NCI-H2196 treated with DMSO at 0.1 percent for 48 hours (cell line): ENCODE measurements at regions not wholly inside any gene's neighbourhood (a gene's known extent, or its start where the extent isn't known, plus 50 kb on each side); places are given as distances from the start of the nearest gene placed in this dataset.
"Not testable (repeated sequence)": the region's sequence is repeated elsewhere in the genome, so short reads cannot be mapped to it uniquely, and the experiment has no call there.

ENCODE experiments used
- DNase-seq: peaks from one replicate; lab custom pipeline; 2025; ENCODE audit not compliant: unreplicated experiment; lab: John Stamatoyannopoulos, UW

GRCh38 chr9:135349212-135350002 is 130.2 kb upstream of the PPP1R26 start:
- DNase-seq, result no peak

DNA sequence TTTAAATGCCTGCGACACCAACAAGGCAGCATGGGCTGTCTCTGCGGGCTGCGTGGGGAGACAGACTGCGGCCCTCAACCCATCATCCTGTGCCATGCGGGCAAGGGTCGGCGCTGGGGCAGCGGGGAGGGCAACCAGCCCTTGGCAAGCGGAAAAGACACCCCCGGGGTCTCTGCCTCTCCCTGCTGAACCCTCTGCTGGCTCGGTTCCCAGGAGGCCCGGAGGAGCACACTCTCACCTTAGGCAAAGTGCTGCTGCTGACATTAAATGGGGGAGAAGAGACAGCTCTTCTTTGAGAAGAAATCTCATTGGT is 129.6 kb upstream of the PPP1R26 start:
- no peak for DNase-seq

- no peak for DNase-seq
Observed at GRCh38 chr9:135353935-135354334, 125.6 kb upstream of the PPP1R26 start.

GRCh38 chr9:135355521-135356011 is 124.0 kb upstream of the PPP1R26 start:
- no peak for DNase-seq

GRCh38 chr9:135356021-135356420 is 123.6 kb upstream of the PPP1R26 start:
- no peak for DNase-seq

- no peak for DNase-seq
Observed at GRCh38 chr9:135356796-135357195, 122.8 kb upstream of the PPP1R26 start.

DNA sequence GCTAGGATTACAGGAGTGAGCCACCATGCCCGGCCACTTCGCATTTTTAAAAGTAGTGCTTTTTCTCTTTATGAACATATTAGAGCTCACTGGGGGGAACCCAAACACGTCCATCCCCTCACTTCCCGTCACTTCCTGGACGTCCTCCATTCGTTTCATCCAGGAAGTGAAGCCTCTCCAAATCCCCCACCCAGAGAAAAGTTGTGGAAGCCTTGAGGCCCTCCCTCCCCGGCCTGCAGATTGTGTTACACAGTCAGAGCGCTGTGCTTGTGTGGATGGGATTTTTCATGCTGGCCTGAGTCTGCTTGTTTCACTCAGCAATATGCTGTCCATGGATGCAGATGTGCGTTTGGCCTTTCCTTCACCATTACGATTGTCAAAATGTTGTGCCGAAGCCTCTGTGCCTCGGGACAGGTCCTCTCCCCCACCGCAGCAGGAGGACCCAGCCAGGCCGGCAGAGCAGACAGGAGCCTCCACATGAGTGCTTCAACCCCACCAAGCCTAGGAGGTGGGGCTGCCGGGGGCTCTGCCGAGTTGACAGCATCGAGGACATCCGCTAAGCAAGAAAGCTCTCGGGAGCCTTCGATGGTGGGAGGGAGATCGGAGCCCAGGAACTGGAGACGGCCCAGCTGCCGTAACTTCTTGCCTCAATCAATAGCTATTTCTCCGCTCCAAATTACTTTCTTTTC is 121.6 kb upstream of the PPP1R26 start:
- no peak for DNase-seq

DNA sequence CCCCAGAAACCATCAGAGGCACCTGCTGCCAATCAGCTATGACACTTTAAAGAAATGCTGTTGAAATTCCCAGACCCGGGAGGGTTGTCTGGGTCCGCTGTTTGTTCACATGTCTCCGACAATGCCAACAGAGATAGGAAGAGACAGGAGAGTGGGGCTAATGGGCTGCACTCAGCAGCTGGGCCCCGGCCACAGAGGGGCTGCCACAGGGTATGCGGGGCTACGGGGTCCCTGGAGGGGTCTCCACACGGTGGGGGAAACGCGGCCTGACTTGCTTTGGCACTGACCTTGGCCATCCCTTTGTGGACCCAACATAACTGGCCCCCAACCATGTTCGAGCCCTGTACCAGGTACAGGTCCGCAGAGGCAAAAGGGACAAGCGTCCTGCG is 121.0 kb upstream of the PPP1R26 start:
- DNase-seq, result no peak

DNA sequence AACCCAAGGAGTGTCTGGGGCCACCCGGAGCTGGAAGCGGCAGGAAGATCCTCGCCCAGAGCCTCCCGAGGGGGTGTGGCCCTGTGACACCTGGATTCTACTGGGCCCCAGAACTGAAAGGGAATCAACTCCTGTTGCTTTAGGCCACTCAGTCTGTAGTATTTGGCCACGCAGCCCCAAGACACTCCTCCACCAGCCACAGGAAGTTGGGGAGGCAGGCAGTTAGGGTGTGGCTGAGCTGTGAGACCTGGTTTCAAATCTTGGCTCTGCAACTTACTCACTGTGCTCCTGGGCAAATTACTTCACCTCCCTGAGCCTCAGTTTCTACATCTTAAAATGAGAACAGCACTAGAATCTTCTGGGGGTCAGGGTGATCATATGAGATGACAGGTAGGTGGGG is 119.8 kb upstream of the PPP1R26 start:
- no peak for DNase-seq

GRCh38 chr9:135360617-135361016 is 119.0 kb upstream of the PPP1R26 start:
- no peak for DNase-seq

DNA sequence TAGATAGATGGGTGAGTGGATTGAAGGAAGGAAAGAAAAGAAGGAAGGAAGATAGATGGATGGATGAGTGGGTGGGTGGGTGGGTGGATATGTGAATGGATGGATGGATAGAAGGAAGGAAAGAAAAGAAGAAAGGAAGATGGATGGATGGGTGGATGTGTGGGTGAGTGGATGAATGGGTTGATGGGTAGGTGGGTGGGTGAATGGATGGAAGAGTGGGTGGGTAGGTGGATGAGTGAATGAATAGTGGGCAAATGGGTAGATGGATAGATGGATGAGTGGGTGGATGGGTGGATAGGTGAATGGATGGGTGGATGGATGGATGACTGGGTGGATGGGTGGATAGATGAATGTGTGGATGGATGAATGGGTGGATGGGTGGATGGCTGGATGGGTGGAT is 117.9 kb upstream of the PPP1R26 start:
- not testable (repeated sequence) for DNase-seq

- DNase-seq, result no peak
Observed at GRCh38 chr9:135363596-135363995, 116.0 kb upstream of the PPP1R26 start.

GRCh38 chr9:135365013-135365768 is 114.4 kb upstream of the PPP1R26 start:
- DNase-seq, result no peak

DNA sequence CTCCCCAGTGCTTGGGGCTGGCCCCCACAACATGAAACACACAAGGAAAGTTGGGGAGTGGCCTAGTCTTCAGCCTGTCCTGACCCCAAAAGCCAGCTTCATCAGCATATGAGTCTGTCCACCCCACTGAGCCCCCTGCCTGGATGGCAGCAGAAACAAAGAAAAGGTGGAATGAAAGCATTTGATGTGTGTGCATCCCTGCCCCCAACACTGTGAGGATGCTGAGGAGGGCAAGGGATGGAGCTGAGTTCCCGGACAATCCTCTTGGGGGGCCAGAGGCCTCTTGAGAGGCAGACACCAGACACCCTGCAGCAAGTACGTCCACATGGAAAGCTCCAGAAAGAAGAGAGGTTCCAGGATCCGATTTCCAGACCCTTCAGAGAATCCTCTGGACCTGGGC is 113.5 kb upstream of the PPP1R26 start:
- no peak for DNase-seq

- DNase-seq, result no peak
Observed at GRCh38 chr9:135369412-135369990, 110.1 kb upstream of the PPP1R26 start.

DNA sequence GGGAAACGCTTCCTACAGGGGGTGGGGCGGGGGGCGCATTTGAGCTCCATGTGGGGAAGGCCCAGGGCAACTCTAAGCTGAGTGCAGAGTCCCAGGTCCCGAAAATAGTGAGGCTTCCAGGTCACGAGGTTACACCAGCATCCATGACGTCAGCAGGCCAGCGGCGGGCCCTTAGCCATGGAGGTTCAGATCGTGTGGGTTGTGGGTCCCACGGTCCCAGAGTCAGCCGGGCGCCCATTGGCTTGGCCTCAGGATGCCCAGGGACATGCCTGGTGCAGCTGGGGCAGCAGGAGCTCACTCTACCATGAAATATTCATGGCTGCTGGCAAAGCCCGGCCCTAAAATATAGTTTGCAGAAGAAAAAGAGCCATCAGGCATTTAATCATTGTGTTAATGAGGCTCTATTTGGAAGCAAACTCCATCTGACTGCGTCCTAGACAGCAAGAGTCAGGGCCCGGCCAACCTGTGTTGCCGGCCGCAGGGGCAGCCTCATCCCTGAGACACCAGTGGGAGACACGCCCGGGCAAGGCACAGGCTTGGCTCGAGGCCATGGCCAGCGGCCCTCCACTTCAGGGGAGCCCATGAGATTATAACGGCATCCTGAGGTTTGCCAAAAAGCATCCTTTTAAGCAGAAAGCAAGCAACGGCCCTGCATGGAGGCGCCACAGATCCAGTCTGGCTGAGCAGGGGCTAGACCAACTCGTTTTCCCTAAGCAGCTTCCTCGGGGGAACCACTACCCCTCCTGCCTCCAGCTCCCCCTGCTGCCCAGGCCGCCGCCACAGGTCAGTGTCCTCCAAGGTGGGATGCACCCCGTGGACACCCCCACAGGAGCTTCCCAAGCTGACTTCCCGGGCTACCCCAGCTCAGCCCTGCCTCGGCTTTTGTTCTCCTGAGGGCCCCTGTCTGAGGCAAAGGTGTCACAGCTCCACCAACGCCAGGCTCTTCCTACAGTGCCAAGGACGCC is 108.9 kb upstream of the PPP1R26 start:
- no peak for DNase-seq

DNA sequence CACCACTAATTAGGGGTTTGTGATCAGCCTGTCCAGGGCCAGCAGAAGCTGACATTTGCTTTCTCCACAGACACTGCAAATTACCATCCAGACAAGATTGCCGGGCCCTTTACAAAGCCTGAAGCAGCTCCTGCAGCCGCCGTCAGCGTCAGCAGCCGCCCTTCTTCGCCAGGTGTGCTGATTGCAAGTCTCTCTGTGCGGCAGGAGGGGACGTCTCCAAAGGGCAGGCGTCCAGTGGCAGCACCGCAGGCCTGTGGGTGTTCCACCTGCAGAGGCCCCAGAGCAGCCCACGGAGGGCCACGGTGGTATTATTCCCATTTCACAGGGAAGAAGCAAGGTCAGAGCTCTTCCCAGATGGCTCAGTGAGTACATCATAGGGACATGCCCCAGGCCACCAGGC is 108.0 kb upstream of the PPP1R26 start:
- no peak for DNase-seq

GRCh38 chr9:135372036-135372435 is 107.5 kb upstream of the PPP1R26 start:
- no peak for DNase-seq

DNA sequence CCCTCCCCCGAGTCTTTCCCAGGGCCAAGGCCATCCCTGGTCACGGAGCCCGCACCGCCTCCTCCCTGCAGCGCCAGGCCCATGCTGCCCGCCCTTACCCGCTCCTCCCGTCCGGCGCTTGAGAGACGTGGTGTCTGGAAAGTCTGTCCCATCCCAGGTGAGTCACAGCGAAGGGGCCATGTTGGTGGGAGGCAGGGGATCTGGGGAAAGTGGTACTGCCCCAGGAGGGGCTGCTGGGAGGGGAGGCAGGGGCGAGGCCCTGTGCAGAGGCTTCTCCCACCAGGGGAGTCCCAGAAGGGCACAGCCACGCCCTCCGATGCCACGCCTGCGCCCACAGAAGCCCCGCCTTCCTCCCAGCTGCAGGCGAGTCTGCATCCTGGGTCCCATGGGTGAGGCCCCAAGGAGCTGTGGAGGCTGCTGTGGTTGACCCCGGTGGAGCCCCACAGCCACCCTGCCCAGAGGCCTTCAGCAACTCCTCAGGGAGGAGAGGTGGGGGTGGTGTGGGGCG is 107.0 kb upstream of the PPP1R26 start:
- no peak for DNase-seq

- DNase-seq, result no peak
Observed at GRCh38 chr9:135373151-135373685, 106.4 kb upstream of the PPP1R26 start.
